CD4-positive, alpha-beta T cell (primary cell): ENCODE measurements at regions not wholly inside any gene's neighbourhood (a gene's known extent, or its start where the extent isn't known, plus 50 kb on each side); places are given as distances from the start of the nearest gene placed in this dataset.

ENCODE experiments used
- ATAC-seq: fragments of 200-7000 bp; cut with Tn5 transposase; one replicate; pipeline ENCODE4 v1.10.0; 2022; ENCODE audit warnings: mild to moderate bottlenecking; ENCODE audit not compliant: poor library complexity
- CTCF ChIA-PET: fragments of 350-600 bp; sonication (Branson Sonifier 250); formaldehyde crosslinking; loops from one replicate; lab custom pipeline; 2021; ENCODE audit warnings: antibody characterized with exemption, inconsistent platforms; lab: Charles Lee
- POLR2A ChIA-PET: fragments of 350-600 bp; sonication (Branson Sonifier 250); formaldehyde crosslinking; loops from one replicate; lab custom pipeline; 2021; ENCODE audit warnings: antibody characterized with exemption, inconsistent platforms; lab: Charles Lee
- DNase-seq, 14 experiments: peaks; one replicate each; pipeline ENCODE4 v3.0.0-alpha.2; 2013 to 2020; ENCODE audit warnings: mixed read lengths in 2 of 14
- H3K27ac ChIP-seq, 2 donors: one replicate each; pipeline versions ENCODE4 v1.5.1 to v1.7.0; 2013; ENCODE audit warnings: low read length in 2 of 2, low read depth in 1 of 2, mild to moderate bottlenecking in 1 of 2
- H3K27me3 ChIP-seq, 2 experiments: 1 replicate in 1 of 2; 2 replicates in 1 of 2; pipeline versions ENCODE4 v1.6.1 to v1.7.0; 2013; ENCODE audit warnings: low read length in 2 of 2, control low read depth in 1 of 2, mild to moderate bottlenecking in 1 of 2, moderate library complexity in 1 of 2; ENCODE audit not compliant: insufficient read depth in 2 of 2, control insufficient read depth in 1 of 2
- H3K36me3 ChIP-seq: one replicate; pipeline ENCODE4 v1.6.1; 2013; ENCODE audit warnings: low read length, control low read depth; ENCODE audit not compliant: insufficient read depth
- H3K4me1 ChIP-seq: one replicate; pipeline ENCODE4 v1.6.1; 2013; ENCODE audit warnings: low read length, control low read depth; ENCODE audit not compliant: insufficient read depth
- H3K4me3 ChIP-seq: one replicate; pipeline ENCODE4 v1.5.1; 2013; ENCODE audit warnings: mild to moderate bottlenecking, low read length, moderate library complexity
- H3K9me3 ChIP-seq, 2 experiments: 1 replicate in 1 of 2; 2 replicates in 1 of 2; pipeline versions ENCODE4 v1.6.1 to v1.7.0; 2013; ENCODE audit warnings: low read length in 2 of 2, mild to moderate bottlenecking in 2 of 2, control low read depth in 1 of 2, moderate library complexity in 1 of 2; ENCODE audit not compliant: control insufficient read depth in 1 of 2, insufficient read depth in 1 of 2
- H3K27ac Mint-ChIP-seq: one replicate; pipeline ENCODE4 v1.8.0; 2020; ENCODE audit warnings: mixed read lengths
- H3K27me3 Mint-ChIP-seq: one replicate; pipeline ENCODE4 v1.8.0; 2021; ENCODE audit warnings: mixed read lengths
- H3K36me3 Mint-ChIP-seq: one replicate; pipeline ENCODE4 v1.8.0; 2021; ENCODE audit warnings: low read depth, mixed read lengths
- H3K4me1 Mint-ChIP-seq: one replicate; pipeline ENCODE4 v1.8.0; 2021; ENCODE audit warnings: low read depth, mixed read lengths
- H3K4me3 Mint-ChIP-seq: one replicate; pipeline ENCODE4 v1.8.0; 2020; ENCODE audit warnings: mild to moderate bottlenecking, mixed read lengths
- H3K9me3 Mint-ChIP-seq: one replicate; pipeline ENCODE4 v1.8.0; 2020; ENCODE audit warnings: mixed read lengths
- CTCF ChIP-seq: fragments of 200-600 bp; IDR thresholded peaks from one replicate; pipeline ENCODE4 v1.8.0; 2022; ENCODE audit warnings: antibody characterized with exemption, mild to moderate bottlenecking
- intact Hi-C, 2 experiments: fragments of 100-400 bp; cut with DNase I in 1 of 2; cut with micrococcal nuclease in 1 of 2; formaldehyde crosslinking; loops; one replicate each; pipeline versions ENCODE4 v1.15.1 to v1.9.0; 2023 to 2025; cut with DNase I, micrococcal nuclease

DNA sequence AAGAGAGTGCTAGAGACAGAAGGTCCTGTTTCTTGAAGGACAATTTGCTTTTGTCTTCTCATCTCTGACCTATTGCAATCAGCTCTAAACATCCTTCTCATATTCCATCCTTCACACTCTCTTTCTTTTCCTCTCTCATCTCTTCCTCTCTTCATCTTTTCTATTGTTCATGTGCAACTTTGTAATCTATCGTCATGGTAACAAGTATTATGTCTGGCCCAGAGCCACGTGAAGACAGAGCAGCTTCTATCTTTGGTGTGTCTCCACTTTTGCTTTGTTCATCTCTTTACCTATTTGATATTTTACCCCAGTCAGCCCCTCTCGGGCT, 104.9 kb upstream of the ABCB5 start:
- no peaks in the 10 kb centered on the region for H3K27me3 Mint-ChIP-seq
- no peak overlapping the region for H3K4me3 Mint-ChIP-seq
- DNase-seq = no peak
- H3K4me3 ChIP-seq = no peak overlapping the region
- no peaks in the 10 kb centered on the region for H3K27me3 ChIP-seq
- H3K36me3 ChIP-seq = no peaks in the 10 kb centered on the region
- ChIA-PET POLR2A (no interaction called here), CTCF (no interaction called here)
- H3K9me3 ChIP-seq = no peaks in the 10 kb centered on the region
- H3K4me1 Mint-ChIP-seq = no peaks in the 10 kb centered on the region
- no peak for ATAC-seq
- H3K9me3 Mint-ChIP-seq = no peaks in the 10 kb centered on the region
- H3K36me3 Mint-ChIP-seq = no peaks in the 10 kb centered on the region
- TF ChIP-seq CTCF = no peak
- H3K27ac Mint-ChIP-seq = no peak overlapping the region
- intact Hi-C loops = no loop called here
- no peak overlapping the region for H3K27ac ChIP-seq
- H3K4me1 ChIP-seq = no peaks in the 10 kb centered on the region

- no peak for ATAC-seq
- H3K27ac ChIP-seq = no peak overlapping the region
- H3K27ac Mint-ChIP-seq = no peak overlapping the region
- intact Hi-C loops = no loop called here
- H3K36me3 Mint-ChIP-seq = no peaks in the 10 kb centered on the region
- H3K9me3 ChIP-seq = no peaks in the 10 kb centered on the region
- no peaks in the 10 kb centered on the region for H3K27me3 ChIP-seq
- no peak overlapping the region for H3K4me3 Mint-ChIP-seq
- no peaks in the 10 kb centered on the region for H3K27me3 Mint-ChIP-seq
- no peaks in the 10 kb centered on the region for H3K36me3 ChIP-seq
- POLR2A ChIA-PET = no interaction called here
- no peaks in the 10 kb centered on the region for H3K4me1 Mint-ChIP-seq
- no peak for DNase-seq
- no peak overlapping the region for H3K4me3 ChIP-seq
- no peaks in the 10 kb centered on the region for H3K4me1 ChIP-seq
- CTCF ChIA-PET = no interaction called here
- no peaks in the 10 kb centered on the region for H3K9me3 Mint-ChIP-seq
- no peak for TF ChIP-seq CTCF
These were observed 102.1 kb upstream of the ABCB5 start for GRCh38 chr7:20513341-20513740.

- Histone ChIP-seq H3K4me1 (no peaks in the 10 kb centered on the region), H3K27ac (no peak overlapping the region), H3K4me3 (no peak overlapping the region), H3K9me3 (peaks cover 0 to 3% of the 10 kb centered on the region in 2 experiments), H3K36me3 (no peaks in the 10 kb centered on the region), H3K27me3 (no peaks in the 10 kb centered on the region)
- ATAC-seq = no peak
- no peaks in the 10 kb centered on the region for H3K9me3 Mint-ChIP-seq
- ChIA-PET CTCF (no interaction called here), POLR2A (no interaction called here)
- no peaks in the 10 kb centered on the region for H3K4me1 Mint-ChIP-seq
- H3K27me3 Mint-ChIP-seq = no peaks in the 10 kb centered on the region
- intact Hi-C loops = no loop called here
- no peak overlapping the region for H3K4me3 Mint-ChIP-seq
- H3K36me3 Mint-ChIP-seq = no peaks in the 10 kb centered on the region
- no peak overlapping the region for H3K27ac Mint-ChIP-seq
- TF ChIP-seq CTCF = no peak
- DNase-seq = no peak
These were observed 101.6 kb upstream of the ABCB5 start for GRCh38 chr7:20513897-20514296.
